Hematopoietic multipotent progenitor cell treated with erythropoietin and hydrocortisone succinate and interleukin-3 and kit ligand, for 6 days (in vitro differentiated cells): ENCODE measurements at regions not wholly inside any gene's neighbourhood (a gene's known extent, or its start where the extent isn't known, plus 50 kb on each side); places are given as distances from the start of the nearest gene placed in this dataset.
"Not testable (repeated sequence)": the region's sequence is repeated elsewhere in the genome, so short reads cannot be mapped to it uniquely, and the experiment has no call there.

Experiments used
- DNase-seq: peaks from one replicate; pipeline ENCODE4 v3.0.0-alpha.2; 2015

GRCh38 chr2:150097402-150097801 is 390.1 kb downstream of the RND3 start:
- DNase-seq, result no peak

- DNase-seq, result no peak
These were observed 391.9 kb downstream of the RND3 start for GRCh38 chr2:150095361-150096095.

GRCh38 chr2:150091846-150092245 is 395.6 kb downstream of the RND3 start:
- DNase-seq, result no peak

GRCh38 chr2:150090031-150090430 is 397.4 kb downstream of the RND3 start:
- DNase-seq, result no peak

GRCh38 chr2:150088538-150088937 is 398.9 kb downstream of the RND3 start:
- DNase-seq, result no peak

- DNase-seq, result no peak
These were observed 402.0 kb downstream of the RND3 start for GRCh38 chr2:150085478-150085877.

GRCh38 chr2:150081775-150082481 is 405.5 kb downstream of the RND3 start:
- no peak for DNase-seq

- no peak for DNase-seq
These were observed 411.2 kb downstream of the RND3 start for GRCh38 chr2:150076281-150076680.

GRCh38 chr2:150075831-150076230 is 411.6 kb downstream of the RND3 start:
- no peak for DNase-seq

- DNase-seq, result no peak
These were observed 421.0 kb downstream of the RND3 start for GRCh38 chr2:150066490-150066889.

GRCh38 chr2:150063931-150064548 is 423.4 kb downstream of the RND3 start:
- no peak for DNase-seq

- no peak for DNase-seq
These were observed 424.0 kb downstream of the RND3 start for GRCh38 chr2:150063432-150063889.

- no peak for DNase-seq
These were observed 425.1 kb downstream of the RND3 start for GRCh38 chr2:150062416-150062815.

GRCh38 chr2:150060341-150060740 is 427.1 kb downstream of the RND3 start:
- no peak for DNase-seq

- DNase-seq, result not testable (repeated sequence)
These were observed 427.8 kb downstream of the RND3 start for GRCh38 chr2:150059676-150060075.

GRCh38 chr2:150052457-150052856 is 435.0 kb downstream of the RND3 start:
- DNase-seq, result no peak

- no peak for DNase-seq
These were observed 436.5 kb downstream of the RND3 start for GRCh38 chr2:150051004-150051403.

- DNase-seq, result no peak
These were observed 437.4 kb downstream of the RND3 start for GRCh38 chr2:150050036-150050435.

GRCh38 chr2:150047620-150048222 is 439.7 kb downstream of the RND3 start:
- no peak for DNase-seq

- no peak for DNase-seq
These were observed 440.7 kb downstream of the RND3 start for GRCh38 chr2:150046810-150047209.

GRCh38 chr2:150046211-150046610 is 441.3 kb downstream of the RND3 start:
- no peak for DNase-seq

GRCh38 chr2:150045601-150046000 is 441.9 kb downstream of the RND3 start:
- no peak for DNase-seq

GRCh38 chr2:150043172-150043500 is 444.3 kb downstream of the RND3 start:
- no peak for DNase-seq
